ENCODE measurements at regions not wholly inside any gene's neighbourhood (a gene's known extent, or its start where the extent isn't known, plus 50 kb on each side); places are given as distances from the start of the nearest gene placed in this dataset.
A peak's percentile ranks its signal among the peaks of the same experiment; 100 is the strongest.

DNA sequence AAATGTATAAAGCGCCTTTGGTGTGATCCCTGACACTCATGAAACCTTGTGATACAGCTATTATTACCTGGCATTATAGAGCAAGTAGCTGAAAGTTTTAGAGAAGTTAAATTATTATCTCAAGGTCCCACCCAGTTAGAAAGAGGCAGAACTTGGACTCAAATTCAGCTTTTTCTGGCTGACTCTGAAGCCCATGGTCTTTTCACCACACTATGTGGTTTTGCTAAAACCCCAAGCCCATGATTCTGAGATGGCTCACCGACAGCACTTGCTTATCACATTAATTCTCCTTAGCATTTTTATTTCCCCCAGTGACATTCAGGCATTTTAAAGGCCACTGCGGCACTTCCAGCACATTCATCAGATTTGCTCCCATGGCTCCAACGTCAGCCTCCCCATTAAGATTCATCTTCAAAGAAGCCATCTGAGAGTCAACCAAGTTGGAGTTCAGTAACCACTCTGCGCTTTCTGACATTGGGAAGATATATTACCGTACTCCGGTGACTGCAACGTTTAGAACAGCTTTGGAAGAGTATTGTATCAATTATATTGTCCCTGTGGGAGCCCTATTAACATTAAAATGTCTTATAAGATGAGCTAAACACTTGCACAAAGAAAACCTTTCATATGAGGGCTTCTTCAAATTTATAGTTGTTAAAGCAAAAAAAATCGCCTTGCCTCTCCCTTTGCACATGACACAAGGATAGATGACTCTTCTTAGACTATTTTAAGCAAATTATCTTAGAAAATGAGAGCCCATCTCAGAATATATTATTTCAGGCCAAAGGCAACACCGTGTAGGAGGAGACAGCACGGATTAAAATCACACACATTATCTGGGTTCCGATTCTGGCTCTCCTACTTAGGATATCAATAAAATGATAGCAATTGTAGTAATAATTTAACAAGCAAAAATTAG lies 638.1 kb downstream of the ACTL7B start:
- Histone ChIP-seq H3K4me3 (no peak overlapping the region), H3K4me1 (ENCODE audit: low read depth) (no peaks in the 10 kb centered on the region), H3K27ac (no peak overlapping the region), H3K9me3 (ENCODE audit: low read depth) (no peaks in the 10 kb centered on the region), H3K27me3 (no peaks in the 10 kb centered on the region), H3K36me3 (no peaks in the 10 kb centered on the region)
- DNase-seq (ENCODE audit: low read depth in 1 of 2, low spot score in 1 of 2) = no peak
- TF ChIP-seq, protein P1, sequence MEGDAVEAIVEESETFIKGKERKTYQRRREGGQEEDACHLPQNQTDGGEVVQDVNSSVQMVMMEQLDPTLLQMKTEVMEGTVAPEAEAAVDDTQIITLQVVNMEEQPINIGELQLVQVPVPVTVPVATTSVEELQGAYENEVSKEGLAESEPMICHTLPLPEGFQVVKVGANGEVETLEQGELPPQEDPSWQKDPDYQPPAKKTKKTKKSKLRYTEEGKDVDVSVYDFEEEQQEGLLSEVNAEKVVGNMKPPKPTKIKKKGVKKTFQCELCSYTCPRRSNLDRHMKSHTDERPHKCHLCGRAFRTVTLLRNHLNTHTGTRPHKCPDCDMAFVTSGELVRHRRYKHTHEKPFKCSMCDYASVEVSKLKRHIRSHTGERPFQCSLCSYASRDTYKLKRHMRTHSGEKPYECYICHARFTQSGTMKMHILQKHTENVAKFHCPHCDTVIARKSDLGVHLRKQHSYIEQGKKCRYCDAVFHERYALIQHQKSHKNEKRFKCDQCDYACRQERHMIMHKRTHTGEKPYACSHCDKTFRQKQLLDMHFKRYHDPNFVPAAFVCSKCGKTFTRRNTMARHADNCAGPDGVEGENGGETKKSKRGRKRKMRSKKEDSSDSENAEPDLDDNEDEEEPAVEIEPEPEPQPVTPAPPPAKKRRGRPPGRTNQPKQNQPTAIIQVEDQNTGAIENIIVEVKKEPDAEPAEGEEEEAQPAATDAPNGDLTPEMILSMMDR (IDR thresholded peaks at IDR 0.05; ENCODE audit: low read depth, low read length) = no peak

DNA sequence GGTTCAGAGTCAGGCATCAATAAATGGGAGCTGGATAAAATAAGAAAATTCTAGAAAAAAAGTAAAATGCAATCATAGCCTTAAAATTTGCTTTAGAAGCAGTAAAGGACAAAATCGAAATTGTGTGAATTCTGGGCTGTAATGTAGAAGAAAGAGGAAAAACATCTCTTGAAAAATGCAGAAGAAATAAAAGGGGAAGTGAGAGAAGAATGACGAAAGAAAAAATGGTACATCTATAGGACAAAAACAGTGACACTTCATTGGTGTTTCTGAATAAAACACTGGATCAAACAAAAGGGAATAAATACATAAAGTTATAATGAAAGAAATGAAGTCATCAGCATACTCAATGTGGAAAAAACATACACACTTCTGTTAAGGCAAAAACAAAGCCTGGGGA lies 642.3 kb downstream of the ACTL7B start:
- no peak for DNase-seq (ENCODE audit: low read depth in 1 of 2, low spot score in 1 of 2)
- no peaks in the 10 kb centered on the region for H3K9me3 ChIP-seq (ENCODE audit: low read depth)
- no peaks in the 10 kb centered on the region for H3K36me3 ChIP-seq
- no peaks in the 10 kb centered on the region for H3K4me1 ChIP-seq (ENCODE audit: low read depth)
- no peaks in the 10 kb centered on the region for H3K27me3 ChIP-seq
- no peak overlapping the region for H3K4me3 ChIP-seq
- TF ChIP-seq, protein P1 (IDR thresholded peaks at IDR 0.05; ENCODE audit: low read depth, low read length) = no peak
- H3K27ac ChIP-seq = no peak overlapping the region

DNA sequence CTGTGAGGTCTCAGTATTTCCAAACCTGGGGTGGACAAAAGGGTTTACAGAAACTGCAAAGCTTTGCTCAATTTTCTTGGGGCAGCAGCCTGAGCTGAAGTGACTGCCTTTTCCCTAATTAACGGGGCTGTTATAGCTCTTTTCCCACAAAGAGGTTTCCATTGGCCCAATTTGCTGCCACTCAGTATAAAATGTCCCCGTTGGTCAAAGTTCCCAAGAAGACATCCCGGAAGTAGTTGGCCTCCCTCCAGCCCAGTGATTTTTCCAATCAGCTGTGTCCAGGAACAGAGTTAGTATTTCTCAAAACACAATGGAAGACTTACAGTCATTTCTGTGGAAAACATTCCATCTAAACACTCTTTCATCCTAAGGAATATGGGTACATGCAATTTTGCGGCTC lies 643.6 kb downstream of the ACTL7B start:
- no peak overlapping the region for H3K4me3 ChIP-seq
- TF ChIP-seq, protein P1 (IDR thresholded peaks at IDR 0.05; ENCODE audit: low read depth, low read length) = no peak
- H3K27ac ChIP-seq = no peak overlapping the region
- H3K27me3 ChIP-seq = no peaks in the 10 kb centered on the region
- peak in 1 of 2 donors; percentile 54 for DNase-seq (ENCODE audit: low read depth in 1 of 2, low spot score in 1 of 2)
- H3K36me3 ChIP-seq = no peaks in the 10 kb centered on the region
- no peaks in the 10 kb centered on the region for H3K9me3 ChIP-seq (ENCODE audit: low read depth)
- no peaks in the 10 kb centered on the region for H3K4me1 ChIP-seq (ENCODE audit: low read depth)

GRCh38 chr9:108211411-108211955 lies 644.3 kb downstream of the ACTL7B start:
- no peak for DNase-seq (ENCODE audit: low read depth in 1 of 2, low spot score in 1 of 2)
- TF ChIP-seq, protein P1 (IDR thresholded peaks at IDR 0.05; ENCODE audit: low read depth, low read length) = no peak
- Histone ChIP-seq H3K4me1 (ENCODE audit: low read depth) (no peaks in the 10 kb centered on the region), H3K36me3 (no peaks in the 10 kb centered on the region), H3K4me3 (no peak overlapping the region), H3K27me3 (no peaks in the 10 kb centered on the region), H3K9me3 (ENCODE audit: low read depth) (no peaks in the 10 kb centered on the region), H3K27ac (no peak overlapping the region)

DNA sequence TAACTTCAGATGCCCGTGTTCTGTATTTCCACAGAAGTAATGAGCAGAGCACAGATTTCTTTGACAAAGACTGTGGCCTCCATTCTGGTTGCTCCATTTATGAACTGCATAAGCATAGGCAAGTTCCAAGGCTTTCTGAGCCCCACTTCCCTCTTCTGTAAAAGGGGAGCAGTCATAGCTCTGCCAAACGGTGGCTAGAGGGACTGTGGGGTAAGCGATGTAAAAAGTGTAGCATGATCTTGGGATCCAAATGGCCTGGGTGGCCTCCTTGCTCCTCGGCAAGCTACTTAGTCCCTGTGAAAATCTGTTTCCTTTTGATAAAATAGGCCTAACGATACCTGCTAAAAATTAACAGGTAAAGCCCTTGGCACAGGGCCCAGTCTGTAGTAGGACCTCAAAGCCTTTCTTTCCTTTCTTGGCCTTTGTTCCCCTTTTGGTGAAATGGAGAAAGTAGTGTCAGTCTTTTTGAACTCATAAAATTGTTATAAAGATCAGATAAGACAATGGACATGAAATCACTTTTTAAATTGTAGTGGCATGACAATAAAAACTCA lies 646.6 kb downstream of the ACTL7B start:
- H3K9me3 ChIP-seq (ENCODE audit: low read depth) = no peaks in the 10 kb centered on the region
- no peaks in the 10 kb centered on the region for H3K4me1 ChIP-seq (ENCODE audit: low read depth)
- TF ChIP-seq, protein P1 (IDR thresholded peaks at IDR 0.05; ENCODE audit: low read depth, low read length) = no peak
- H3K36me3 ChIP-seq = no peaks in the 10 kb centered on the region
- H3K4me3 ChIP-seq = no peak overlapping the region
- DNase-seq (ENCODE audit: low read depth in 1 of 2, low spot score in 1 of 2) = no peak
- no peak overlapping the region for H3K27ac ChIP-seq
- no peaks in the 10 kb centered on the region for H3K27me3 ChIP-seq
